ENCODE measurements at regions not wholly inside any gene's neighbourhood (a gene's known extent, or its start where the extent isn't known, plus 50 kb on each side); places are given as distances from the start of the nearest gene placed in this dataset.
"Not testable (repeated sequence)": the region's sequence is repeated elsewhere in the genome, so short reads cannot be mapped to it uniquely, and the experiment has no call there.

- DNase-seq (ENCODE audit: low spot score), result not testable (repeated sequence)
These were observed 440.9 kb downstream of the GOLGA6L6 start for GRCh38 chr15:20100604-20101270.

GRCh38 chr15:20095699-20096303 lies 445.8 kb downstream of the GOLGA6L6 start:
- DNase-seq (ENCODE audit: low spot score), result not testable (repeated sequence)

- DNase-seq (ENCODE audit: low spot score), result not testable (repeated sequence)
These were observed 452.1 kb downstream of the GOLGA6L6 start for GRCh38 chr15:20089541-20089940.

GRCh38 chr15:20084026-20084425 lies 457.6 kb downstream of the GOLGA6L6 start:
- not testable (repeated sequence) for DNase-seq (ENCODE audit: low spot score)

GRCh38 chr15:20074082-20074481 lies 467.5 kb downstream of the GOLGA6L6 start:
- DNase-seq (ENCODE audit: low spot score), result not testable (repeated sequence)

GRCh38 chr15:20069043-20069442 lies 472.6 kb downstream of the GOLGA6L6 start:
- DNase-seq (ENCODE audit: low spot score), result not testable (repeated sequence)

- DNase-seq (ENCODE audit: low spot score), result not testable (repeated sequence)
These were observed 475.4 kb downstream of the GOLGA6L6 start for GRCh38 chr15:20066173-20066572.

GRCh38 chr15:20065508-20065907 lies 476.1 kb downstream of the GOLGA6L6 start:
- DNase-seq (ENCODE audit: low spot score), result not testable (repeated sequence)

GRCh38 chr15:20063167-20063566 lies 478.4 kb downstream of the GOLGA6L6 start:
- DNase-seq (ENCODE audit: low spot score), result not testable (repeated sequence)

GRCh38 chr15:20060838-20061237 lies 480.8 kb downstream of the GOLGA6L6 start:
- not testable (repeated sequence) for DNase-seq (ENCODE audit: low spot score)

- DNase-seq (ENCODE audit: low spot score), result not testable (repeated sequence)
These were observed 484.7 kb downstream of the GOLGA6L6 start for GRCh38 chr15:20056871-20057270.

GRCh38 chr15:20055921-20056320 lies 485.7 kb downstream of the GOLGA6L6 start:
- DNase-seq (ENCODE audit: low spot score), result not testable (repeated sequence)

- not testable (repeated sequence) for DNase-seq (ENCODE audit: low spot score)
These were observed 493.4 kb downstream of the GOLGA6L6 start for GRCh38 chr15:20048189-20048588.

GRCh38 chr15:20045165-20045564 lies 496.4 kb downstream of the GOLGA6L6 start:
- DNase-seq (ENCODE audit: low spot score), result not testable (repeated sequence)

- DNase-seq (ENCODE audit: low spot score), result not testable (repeated sequence)
These were observed 500.9 kb downstream of the GOLGA6L6 start for GRCh38 chr15:20040691-20041090.

- DNase-seq (ENCODE audit: low spot score), result not testable (repeated sequence)
These were observed 516.6 kb downstream of the GOLGA6L6 start for GRCh38 chr15:20025040-20025439.

GRCh38 chr15:20022349-20022748 lies 519.3 kb downstream of the GOLGA6L6 start:
- not testable (repeated sequence) for DNase-seq (ENCODE audit: low spot score)

GRCh38 chr15:20021351-20021750 lies 520.2 kb downstream of the GOLGA6L6 start:
- DNase-seq (ENCODE audit: low spot score), result peak; percentile 0

GRCh38 chr15:20020588-20020987 lies 521.0 kb downstream of the GOLGA6L6 start:
- not testable (repeated sequence) for DNase-seq (ENCODE audit: low spot score)

- not testable (repeated sequence) for DNase-seq (ENCODE audit: low spot score)
These were observed 521.8 kb downstream of the GOLGA6L6 start for GRCh38 chr15:20019758-20020157.

GRCh38 chr15:20017581-20017980 lies 524.0 kb downstream of the GOLGA6L6 start:
- DNase-seq (ENCODE audit: low spot score), result not testable (repeated sequence)

GRCh38 chr15:20016941-20017340 lies 524.7 kb downstream of the GOLGA6L6 start:
- DNase-seq (ENCODE audit: low spot score), result not testable (repeated sequence)

- DNase-seq (ENCODE audit: low spot score), result not testable (repeated sequence)
These were observed 528.8 kb downstream of the GOLGA6L6 start for GRCh38 chr15:20012837-20013236.

All from HT-29 (cell line).